ENCODE measurements at regions not wholly inside any gene's neighbourhood (a gene's known extent, or its start where the extent isn't known, plus 50 kb on each side); places are given as distances from the start of the nearest gene placed in this dataset.

DNA sequence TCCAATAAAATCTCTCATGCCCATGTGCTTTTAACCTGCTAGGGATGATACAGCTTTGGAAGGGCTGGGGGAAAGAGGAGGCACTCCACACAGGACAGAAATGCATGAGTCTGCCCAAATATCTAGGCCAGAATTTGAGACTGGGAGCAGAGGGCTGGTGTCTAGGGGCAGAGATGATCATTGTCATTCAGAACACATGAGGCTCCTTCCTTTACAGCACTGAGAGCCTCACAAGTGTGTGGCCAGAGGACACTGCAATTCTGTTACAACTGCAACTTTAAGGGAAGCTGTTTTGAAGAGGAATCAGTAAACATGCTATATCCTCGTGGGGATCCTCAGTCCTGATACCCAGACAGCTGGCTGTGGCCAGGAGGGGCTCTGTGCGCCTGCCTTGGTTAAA lies 541.3 kb downstream of the OMA1 start:
- H3K27ac ChIP-seq = no peak overlapping the region
- TF ChIP-seq, protein P1, sequence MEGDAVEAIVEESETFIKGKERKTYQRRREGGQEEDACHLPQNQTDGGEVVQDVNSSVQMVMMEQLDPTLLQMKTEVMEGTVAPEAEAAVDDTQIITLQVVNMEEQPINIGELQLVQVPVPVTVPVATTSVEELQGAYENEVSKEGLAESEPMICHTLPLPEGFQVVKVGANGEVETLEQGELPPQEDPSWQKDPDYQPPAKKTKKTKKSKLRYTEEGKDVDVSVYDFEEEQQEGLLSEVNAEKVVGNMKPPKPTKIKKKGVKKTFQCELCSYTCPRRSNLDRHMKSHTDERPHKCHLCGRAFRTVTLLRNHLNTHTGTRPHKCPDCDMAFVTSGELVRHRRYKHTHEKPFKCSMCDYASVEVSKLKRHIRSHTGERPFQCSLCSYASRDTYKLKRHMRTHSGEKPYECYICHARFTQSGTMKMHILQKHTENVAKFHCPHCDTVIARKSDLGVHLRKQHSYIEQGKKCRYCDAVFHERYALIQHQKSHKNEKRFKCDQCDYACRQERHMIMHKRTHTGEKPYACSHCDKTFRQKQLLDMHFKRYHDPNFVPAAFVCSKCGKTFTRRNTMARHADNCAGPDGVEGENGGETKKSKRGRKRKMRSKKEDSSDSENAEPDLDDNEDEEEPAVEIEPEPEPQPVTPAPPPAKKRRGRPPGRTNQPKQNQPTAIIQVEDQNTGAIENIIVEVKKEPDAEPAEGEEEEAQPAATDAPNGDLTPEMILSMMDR (IDR thresholded peaks at IDR 0.05) = no peak
- no peak for TF ChIP-seq ZFX (IDR thresholded peaks at IDR 0.05; ENCODE audit: borderline replicate concordance)

DNA sequence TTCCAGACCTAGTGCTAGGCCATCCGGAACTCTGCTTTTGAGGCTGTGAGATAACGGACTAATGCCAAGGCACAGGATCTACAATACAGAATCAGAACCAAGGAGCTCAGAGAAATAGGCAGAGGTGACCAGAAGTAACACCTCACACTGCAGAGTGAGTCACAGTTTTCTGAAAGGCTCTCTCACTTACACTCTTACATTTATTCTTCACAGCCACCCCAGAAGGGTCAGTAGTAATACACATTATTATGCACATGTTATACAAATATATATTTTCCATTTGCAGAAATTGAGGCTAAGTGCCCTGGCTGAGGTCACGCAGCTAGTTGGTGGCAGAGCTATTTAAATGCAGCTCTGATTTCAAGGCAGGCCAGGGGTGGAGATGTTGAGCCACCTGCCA lies 542.5 kb downstream of the OMA1 start:
- H3K27ac ChIP-seq = no peak overlapping the region
- no peak for TF ChIP-seq ZFX (IDR thresholded peaks at IDR 0.05; ENCODE audit: borderline replicate concordance)
- TF ChIP-seq, protein P1 (IDR thresholded peaks at IDR 0.05) = no peak

DNA sequence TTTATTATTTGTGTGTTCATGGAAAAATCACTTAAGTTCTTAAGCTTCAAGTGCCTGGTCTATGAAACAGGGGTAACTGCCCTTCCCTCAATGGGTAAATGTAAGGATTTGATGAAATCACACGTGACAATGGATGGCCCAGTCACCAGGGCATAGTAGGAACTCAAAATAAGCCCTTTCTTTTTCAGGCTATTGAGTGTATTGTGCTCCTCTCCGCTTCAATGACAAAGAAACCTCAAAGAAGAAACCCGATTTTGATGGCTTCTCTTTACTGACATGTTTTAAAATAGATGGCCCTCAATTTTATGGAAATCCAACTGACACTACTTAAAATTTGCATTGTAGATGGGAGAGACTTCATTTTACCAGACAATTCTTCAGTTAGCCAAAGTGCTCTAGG lies 543.5 kb downstream of the OMA1 start:
- TF ChIP-seq ZFX (IDR thresholded peaks at IDR 0.05; ENCODE audit: borderline replicate concordance) = no peak
- TF ChIP-seq, protein P1 (IDR thresholded peaks at IDR 0.05) = no peak
- H3K27ac ChIP-seq = no peak overlapping the region

DNA sequence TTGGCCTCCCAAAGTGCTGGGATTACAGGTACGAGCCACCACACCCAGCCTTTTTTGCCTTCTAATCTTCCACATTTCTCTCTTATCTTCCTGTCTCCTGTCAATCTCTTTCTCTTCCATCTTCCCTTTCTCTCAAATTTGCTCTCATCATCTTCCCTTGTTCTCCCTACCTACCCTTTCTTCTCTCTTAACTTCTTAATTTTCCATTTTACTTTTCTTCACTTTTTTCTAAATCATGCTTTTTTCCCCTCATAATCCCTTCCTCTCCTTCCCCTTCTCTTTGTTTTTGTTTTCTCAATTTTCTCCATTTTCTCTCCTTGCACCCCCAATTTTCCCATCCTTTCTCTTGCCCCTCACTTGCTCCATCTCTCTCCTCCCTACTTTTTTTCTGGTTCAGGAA lies 545.7 kb downstream of the OMA1 start:
- no peak for TF ChIP-seq ZFX (IDR thresholded peaks at IDR 0.05; ENCODE audit: borderline replicate concordance)
- TF ChIP-seq, protein P1 (IDR thresholded peaks at IDR 0.05) = no peak
- no peak overlapping the region for H3K27ac ChIP-seq

DNA sequence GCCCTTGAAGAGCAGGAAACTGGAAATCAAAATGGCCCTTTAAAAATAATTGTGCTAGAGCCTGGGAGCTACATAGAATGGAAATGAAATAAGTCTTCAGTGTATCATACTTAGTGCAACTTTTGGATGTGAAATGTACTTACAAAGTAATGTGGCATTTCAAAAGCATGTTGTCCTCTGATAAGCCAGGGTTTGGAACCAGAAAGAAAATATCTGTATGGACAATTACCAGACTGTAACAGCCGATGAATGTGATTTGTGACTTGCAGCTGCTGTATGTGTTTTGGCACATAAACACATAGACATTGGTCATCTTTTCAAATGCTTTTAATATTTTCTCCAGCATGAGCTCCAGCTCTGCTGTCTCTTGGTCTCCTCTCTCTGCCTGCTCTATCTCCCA lies 546.4 kb downstream of the OMA1 start:
- H3K27ac ChIP-seq = no peak overlapping the region
- TF ChIP-seq ZFX (IDR thresholded peaks at IDR 0.05; ENCODE audit: borderline replicate concordance) = no peak
- TF ChIP-seq, protein P1 (IDR thresholded peaks at IDR 0.05) = no peak

DNA sequence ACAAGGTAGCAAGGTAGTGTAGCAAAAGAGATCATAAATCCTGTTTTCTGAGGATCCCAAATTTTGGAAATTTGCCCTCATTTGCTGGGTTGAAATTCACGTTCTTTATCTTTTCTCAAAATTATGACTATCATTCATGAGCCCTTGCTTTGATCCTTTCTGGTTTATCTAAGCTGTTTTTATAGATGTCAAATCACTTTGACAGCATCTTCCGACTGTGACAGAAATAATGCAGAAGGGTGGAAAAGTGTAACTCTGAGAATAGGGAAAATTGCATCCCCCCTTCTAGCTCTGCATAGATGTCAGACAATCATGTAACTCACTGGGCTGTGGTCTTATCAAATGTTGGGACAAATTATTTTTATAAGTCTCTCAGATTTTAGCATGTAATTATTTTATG lies 550.1 kb downstream of the OMA1 start:
- TF ChIP-seq, protein P1 (IDR thresholded peaks at IDR 0.05) = no peak
- TF ChIP-seq ZFX (IDR thresholded peaks at IDR 0.05; ENCODE audit: borderline replicate concordance) = no peak
- H3K27ac ChIP-seq = no peak overlapping the region

DNA sequence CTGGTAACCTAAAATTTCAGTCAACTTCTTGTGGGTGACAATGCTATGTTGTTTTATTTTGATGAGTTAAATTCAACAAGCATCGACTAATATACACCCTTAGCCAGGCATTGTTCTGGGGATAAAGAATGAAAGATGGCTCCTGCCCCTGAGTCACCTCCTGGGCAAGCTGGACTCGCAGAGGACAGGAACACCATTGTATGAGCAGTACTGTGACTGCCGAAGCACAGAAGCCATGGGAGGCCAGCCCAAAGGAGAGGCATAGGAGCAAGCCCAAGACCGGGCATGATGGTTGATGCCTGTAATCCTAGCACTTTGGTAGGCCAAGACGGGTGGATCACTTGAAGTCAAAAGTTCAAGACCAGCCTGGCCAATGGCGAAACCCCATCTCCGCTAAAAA lies 555.2 kb downstream of the OMA1 start:
- no peak overlapping the region for H3K27ac ChIP-seq
- no peak for TF ChIP-seq ZFX (IDR thresholded peaks at IDR 0.05; ENCODE audit: borderline replicate concordance)

DNA sequence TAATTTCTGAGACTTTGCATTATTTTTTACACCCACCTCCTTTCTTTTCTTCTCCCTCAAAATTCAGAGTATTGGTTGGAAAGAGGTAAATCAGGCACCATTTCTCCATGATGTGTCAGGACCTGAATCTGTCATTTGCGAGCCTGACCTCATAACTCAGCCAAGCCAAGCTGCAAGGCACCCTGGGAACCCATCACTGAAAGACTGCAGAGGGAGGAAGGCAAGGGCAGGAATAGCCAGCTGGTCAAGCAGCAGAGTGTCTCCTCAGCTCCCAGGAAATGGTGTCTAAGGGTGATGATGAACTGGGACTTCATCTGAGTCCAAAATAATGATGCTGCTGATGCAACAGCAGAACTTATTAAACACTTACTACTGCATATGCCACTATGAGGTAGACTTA lies 556.6 kb downstream of the OMA1 start:
- TF ChIP-seq ZFX (IDR thresholded peaks at IDR 0.05; ENCODE audit: borderline replicate concordance) = no peak
- TF ChIP-seq, protein P1 (IDR thresholded peaks at IDR 0.05) = no peak
- H3K27ac ChIP-seq = no peak overlapping the region

Measured in 22Rv1 (cell line).